IPS-18a (cell line): ENCODE measurements at regions not wholly inside any gene's neighbourhood (a gene's known extent, or its start where the extent isn't known, plus 50 kb on each side); places are given as distances from the start of the nearest gene placed in this dataset.
"Not testable (repeated sequence)": the region's sequence is repeated elsewhere in the genome, so short reads cannot be mapped to it uniquely, and the experiment has no call there.

Experiments
- H3K27ac ChIP-seq: one replicate; pipeline ENCODE4 v1.5.1; 2013; ENCODE audit warnings: low read length
- H3K27me3 ChIP-seq: one replicate; pipeline ENCODE4 v1.6.1; 2013; ENCODE audit warnings: mild to moderate bottlenecking, low read length; ENCODE audit not compliant: control insufficient read depth, insufficient read depth
- H3K36me3 ChIP-seq: one replicate; pipeline ENCODE4 v1.6.1; 2013; ENCODE audit warnings: low read depth, low read length; ENCODE audit not compliant: control insufficient read depth
- H3K4me1 ChIP-seq: one replicate; pipeline ENCODE4 v1.6.1; 2013; ENCODE audit warnings: low read depth, low read length; ENCODE audit not compliant: control insufficient read depth
- H3K4me3 ChIP-seq: one replicate; pipeline ENCODE4 v1.5.1; 2013; ENCODE audit warnings: low read length
- H3K9ac ChIP-seq: one replicate; pipeline ENCODE4 v1.6.1; 2013; ENCODE audit warnings: mild to moderate bottlenecking, low read length, moderate library complexity
- H3K9me3 ChIP-seq: one replicate; pipeline ENCODE4 v1.6.1; 2013; ENCODE audit warnings: low read depth, low read length; ENCODE audit not compliant: control insufficient read depth

- no peaks in the 10 kb centered on the region for H3K27me3 ChIP-seq
Measured at GRCh38 chr2:3036432-3037125, 341.0 kb downstream of the EIPR1 start.

GRCh38 chr2:3035385-3036050 is 342.1 kb downstream of the EIPR1 start:
- Histone ChIP-seq H3K27ac (no peak overlapping the region), H3K27me3 (no peaks in the 10 kb centered on the region), H3K4me3 (no peak overlapping the region), H3K9me3 (peaks cover under 1% of the 10 kb centered on the region), H3K4me1 (no peaks in the 10 kb centered on the region), H3K36me3 (no peaks in the 10 kb centered on the region), H3K9ac (no peak overlapping the region)

More at GRCh38 chr2:3036432-3037125, 341.0 kb downstream of the EIPR1 start:
- Histone ChIP-seq H3K4me3 (no peak overlapping the region), H3K4me1 (no peaks in the 10 kb centered on the region), H3K27ac (no peak overlapping the region), H3K9me3 (no peaks in the 10 kb centered on the region), H3K36me3 (no peaks in the 10 kb centered on the region), H3K9ac (no peak overlapping the region)

GRCh38 chr2:3034856-3035255 is 342.8 kb downstream of the EIPR1 start:
- Histone ChIP-seq H3K27me3 (no peaks in the 10 kb centered on the region), H3K9ac (no peak overlapping the region), H3K27ac (no peak overlapping the region), H3K4me3 (no peak overlapping the region), H3K4me1 (no peaks in the 10 kb centered on the region), H3K9me3 (peaks cover 7% of the 10 kb centered on the region), H3K36me3 (no peaks in the 10 kb centered on the region)

- H3K27me3 ChIP-seq, result no peaks in the 10 kb centered on the region
- H3K4me1 ChIP-seq, result no peaks in the 10 kb centered on the region
- no peak overlapping the region for H3K27ac ChIP-seq
Measured at GRCh38 chr2:3034396-3034795, 343.2 kb downstream of the EIPR1 start.

GRCh38 chr2:3033315-3033714 is 344.3 kb downstream of the EIPR1 start:
- Histone ChIP-seq H3K9me3 (peaks cover 7% of the 10 kb centered on the region), H3K4me3 (no peak overlapping the region), H3K4me1 (no peaks in the 10 kb centered on the region), H3K9ac (no peak overlapping the region), H3K27me3 (no peaks in the 10 kb centered on the region), H3K27ac (no peak overlapping the region), H3K36me3 (no peaks in the 10 kb centered on the region)

More at GRCh38 chr2:3034396-3034795, 343.2 kb downstream of the EIPR1 start:
- Histone ChIP-seq H3K4me3 (no peak overlapping the region), H3K9me3 (peaks cover 7% of the 10 kb centered on the region), H3K9ac (no peak overlapping the region), H3K36me3 (no peaks in the 10 kb centered on the region)

GRCh38 chr2:3030791-3031190 is 346.8 kb downstream of the EIPR1 start:
- H3K36me3 ChIP-seq, H3K9me3 ChIP-seq, H3K4me1 ChIP-seq, H3K27me3 ChIP-seq, H3K4me3 ChIP-seq, H3K9ac ChIP-seq, H3K27ac ChIP-seq: not testable (repeated sequence)

- Histone ChIP-seq H3K27me3 (no peaks in the 10 kb centered on the region), H3K4me1 (peaks cover 6% of the 10 kb centered on the region), H3K9ac (no peak overlapping the region), H3K9me3 (peaks cover 7% of the 10 kb centered on the region), H3K27ac (no peak overlapping the region), H3K4me3 (no peak overlapping the region), H3K36me3 (no peaks in the 10 kb centered on the region)
Measured at GRCh38 chr2:3025984-3026383, 351.6 kb downstream of the EIPR1 start.

GRCh38 chr2:3025261-3025660 is 352.4 kb downstream of the EIPR1 start:
- Histone ChIP-seq H3K9me3 (peaks cover 4% of the 10 kb centered on the region), H3K36me3 (no peaks in the 10 kb centered on the region), H3K27me3 (no peaks in the 10 kb centered on the region), H3K4me3 (no peak overlapping the region), H3K9ac (no peak overlapping the region), H3K4me1 (peaks cover 6% of the 10 kb centered on the region), H3K27ac (no peak overlapping the region)

- Histone ChIP-seq H3K9me3 (no peaks in the 10 kb centered on the region), H3K4me3 (no peak overlapping the region), H3K27ac (no peak overlapping the region), H3K27me3 (no peaks in the 10 kb centered on the region), H3K4me1 (peaks cover 6% of the 10 kb centered on the region), H3K36me3 (no peaks in the 10 kb centered on the region), H3K9ac (no peak overlapping the region)
Measured at GRCh38 chr2:3024401-3024935, 353.1 kb downstream of the EIPR1 start.

GRCh38 chr2:3023531-3023930 is 354.1 kb downstream of the EIPR1 start:
- H3K9me3 ChIP-seq, result no peaks in the 10 kb centered on the region
- no peaks in the 10 kb centered on the region for H3K27me3 ChIP-seq
- H3K4me1 ChIP-seq, result peaks cover 6% of the 10 kb centered on the region

GRCh38 chr2:3022841-3023372 is 354.7 kb downstream of the EIPR1 start:
- no peaks in the 10 kb centered on the region for H3K27me3 ChIP-seq
- no peak overlapping the region for H3K4me3 ChIP-seq
- H3K4me1 ChIP-seq, result peaks cover 6% of the 10 kb centered on the region
- H3K9ac ChIP-seq, result no peak overlapping the region
- no peak overlapping the region for H3K27ac ChIP-seq
- no peaks in the 10 kb centered on the region for H3K9me3 ChIP-seq
- H3K36me3 ChIP-seq, result no peaks in the 10 kb centered on the region

More at GRCh38 chr2:3023531-3023930, 354.1 kb downstream of the EIPR1 start:
- Histone ChIP-seq H3K27ac (no peak overlapping the region), H3K36me3 (no peaks in the 10 kb centered on the region), H3K4me3 (no peak overlapping the region), H3K9ac (no peak overlapping the region)
